DND-41 (cell line): ENCODE measurements at regions not wholly inside any gene's neighbourhood (a gene's known extent, or its start where the extent isn't known, plus 50 kb on each side); places are given as distances from the start of the nearest gene placed in this dataset.

Source experiments
- ATAC-seq: fragments of 200-7000 bp; cut with Tn5 transposase; 3 replicates; pipeline ENCODE4 v1.9.1; 2021; ENCODE audit warnings: low read depth; ENCODE audit not compliant: insufficient read depth
- DNase-seq: peaks from one replicate; pipeline ENCODE4 v3.0.0-alpha.2; 2020
- H2AFZ ChIP-seq: 2 replicates; pipeline ENCODE4 v1.6.0; 2012; ENCODE audit warnings: low read depth, low read length
- H3K27ac ChIP-seq: 2 replicates; pipeline ENCODE4 v1.5.1; 2012; ENCODE audit warnings: low read length, inconsistent platforms
- H3K27me3 ChIP-seq: fragments of 200-600 bp; sonication (generic); 2 replicates; pipeline ENCODE4 v1.6.0; 2012; ENCODE audit warnings: low read length, mild to moderate bottlenecking, inconsistent platforms; ENCODE audit not compliant: insufficient read depth, poor library complexity
- H3K36me3 ChIP-seq: 2 replicates; pipeline ENCODE4 v1.5.1; 2012; ENCODE audit warnings: low read length, inconsistent platforms; ENCODE audit not compliant: insufficient read depth
- H3K4me1 ChIP-seq: 2 replicates; pipeline ENCODE4 v1.5.1; 2012; ENCODE audit warnings: mild to moderate bottlenecking, low read length; ENCODE audit not compliant: insufficient read depth
- H3K4me2 ChIP-seq: 2 replicates; pipeline ENCODE4 v1.6.0; 2012; ENCODE audit warnings: mild to moderate bottlenecking, moderate library complexity, low read length, inconsistent platforms; ENCODE audit not compliant: insufficient read depth
- H3K4me3 ChIP-seq, 2 experiments: fragments of 200-600 bp in 1 of 2; shearing (Covaris generic) in 1 of 2; 2 replicates each; pipeline ENCODE4 v1.5.1; 2012 to 2016; ENCODE audit warnings: inconsistent platforms in 2 of 2, low read length in 2 of 2, mild to moderate bottlenecking in 2 of 2, low read depth in 1 of 2, moderate library complexity in 1 of 2
- H3K79me2 ChIP-seq: 2 replicates; pipeline ENCODE4 v1.6.0; 2012; ENCODE audit warnings: low read length, inconsistent platforms; ENCODE audit not compliant: insufficient read depth
- H3K9ac ChIP-seq: 2 replicates; pipeline ENCODE4 v1.6.0; 2012; ENCODE audit warnings: low read depth, mild to moderate bottlenecking, inconsistent platforms, low read length, moderate library complexity
- H3K9me3 ChIP-seq: 2 replicates; pipeline ENCODE4 v1.5.1; 2012; ENCODE audit warnings: low read length, moderate library complexity, mild to moderate bottlenecking, inconsistent platforms; ENCODE audit not compliant: insufficient read depth, severe bottlenecking
- H4K20me1 ChIP-seq: 2 replicates; pipeline ENCODE4 v1.6.0; 2012; ENCODE audit warnings: low read length; ENCODE audit not compliant: insufficient read depth
- EZH2 ChIP-seq: IDR thresholded peaks from 3 replicates; pipeline ENCODE4 v1.6.1; 2012; ENCODE audit warnings: borderline replicate concordance, low read depth, mild to moderate bottlenecking, moderate library complexity, low read length, inconsistent platforms; ENCODE audit not compliant: severe bottlenecking
- TF ChIP-seq, protein P1 (sequence below): IDR thresholded peaks from 2 replicates; pipeline ENCODE4 v1.5.1; 2012; ENCODE audit warnings: borderline replicate concordance, low read length, moderate library complexity, mild to moderate bottlenecking; ENCODE audit not compliant: poor library complexity, severe bottlenecking; ENCODE audit errors: extremely low read depth

DNA sequence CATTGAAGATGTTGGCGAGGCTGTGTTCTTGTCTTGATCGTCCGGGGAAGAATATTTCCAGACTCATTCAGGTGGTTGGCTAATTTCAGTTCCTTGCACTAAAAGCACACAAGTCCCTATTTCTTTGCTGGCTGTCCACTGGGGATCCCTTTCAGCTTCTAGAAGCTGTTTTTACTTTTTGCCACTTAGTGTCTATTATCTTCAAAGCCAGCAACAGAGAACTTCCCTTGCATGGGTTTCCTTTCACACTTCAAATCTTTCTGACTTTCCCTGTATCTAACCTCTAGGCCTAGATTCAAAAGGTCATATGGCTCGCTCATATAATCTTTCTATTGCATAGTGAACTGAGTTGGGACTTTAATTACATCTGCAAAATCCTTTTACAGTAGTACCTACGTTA, 215.3 kb upstream of the PCDH9 start:
- Histone ChIP-seq H2AFZ (no peak overlapping the region), H3K4me3 (no peak overlapping the region)

DNA sequence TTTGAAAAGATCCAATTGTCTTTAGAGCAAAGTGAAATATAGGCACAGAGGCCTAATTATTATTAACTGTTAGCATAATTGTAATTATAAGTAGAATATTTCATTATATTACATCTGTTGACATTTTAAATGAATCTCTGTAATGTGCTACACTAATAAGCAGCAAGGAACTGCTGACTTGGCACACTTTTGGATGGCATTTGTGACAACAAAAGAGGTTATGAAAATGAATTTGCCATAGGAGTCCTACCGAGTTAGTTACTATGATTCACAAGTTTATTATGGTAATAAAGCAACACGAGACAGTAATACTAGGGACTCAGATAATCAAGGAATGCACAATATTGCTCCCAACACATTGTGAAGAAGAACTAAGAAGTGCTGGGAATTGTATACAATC, 213.8 kb upstream of the PCDH9 start:
- H3K27me3 ChIP-seq, result no peaks in the 10 kb centered on the region
- H4K20me1 ChIP-seq, result no peaks in the 10 kb centered on the region
- no peaks in the 10 kb centered on the region for H3K9me3 ChIP-seq
- no peak overlapping the region for H3K4me3 ChIP-seq
- H3K4me1 ChIP-seq, result no peaks in the 10 kb centered on the region
- DNase-seq (no peak), ATAC-seq (no peak)
- no peak overlapping the region for H2AFZ ChIP-seq
- H3K79me2 ChIP-seq, result no peaks in the 10 kb centered on the region
- H3K9ac ChIP-seq, result no peak overlapping the region
- H3K4me2 ChIP-seq, result no peak overlapping the region
- H3K36me3 ChIP-seq, result no peaks in the 10 kb centered on the region
- TF ChIP-seq EZH2, result no peak
- TF ChIP-seq, protein P1, sequence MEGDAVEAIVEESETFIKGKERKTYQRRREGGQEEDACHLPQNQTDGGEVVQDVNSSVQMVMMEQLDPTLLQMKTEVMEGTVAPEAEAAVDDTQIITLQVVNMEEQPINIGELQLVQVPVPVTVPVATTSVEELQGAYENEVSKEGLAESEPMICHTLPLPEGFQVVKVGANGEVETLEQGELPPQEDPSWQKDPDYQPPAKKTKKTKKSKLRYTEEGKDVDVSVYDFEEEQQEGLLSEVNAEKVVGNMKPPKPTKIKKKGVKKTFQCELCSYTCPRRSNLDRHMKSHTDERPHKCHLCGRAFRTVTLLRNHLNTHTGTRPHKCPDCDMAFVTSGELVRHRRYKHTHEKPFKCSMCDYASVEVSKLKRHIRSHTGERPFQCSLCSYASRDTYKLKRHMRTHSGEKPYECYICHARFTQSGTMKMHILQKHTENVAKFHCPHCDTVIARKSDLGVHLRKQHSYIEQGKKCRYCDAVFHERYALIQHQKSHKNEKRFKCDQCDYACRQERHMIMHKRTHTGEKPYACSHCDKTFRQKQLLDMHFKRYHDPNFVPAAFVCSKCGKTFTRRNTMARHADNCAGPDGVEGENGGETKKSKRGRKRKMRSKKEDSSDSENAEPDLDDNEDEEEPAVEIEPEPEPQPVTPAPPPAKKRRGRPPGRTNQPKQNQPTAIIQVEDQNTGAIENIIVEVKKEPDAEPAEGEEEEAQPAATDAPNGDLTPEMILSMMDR, result no peak
- no peak overlapping the region for H3K27ac ChIP-seq

More for the DNA sequence above, 215.3 kb upstream of the PCDH9 start:
- Histone ChIP-seq H3K79me2 (no peaks in the 10 kb centered on the region), H3K4me2 (no peak overlapping the region), H4K20me1 (no peaks in the 10 kb centered on the region), H3K9ac (no peak overlapping the region), H3K27me3 (no peaks in the 10 kb centered on the region), H3K36me3 (no peaks in the 10 kb centered on the region), H3K4me1 (no peaks in the 10 kb centered on the region), H3K9me3 (no peaks in the 10 kb centered on the region), H3K27ac (no peak overlapping the region)
- DNase-seq (no peak), ATAC-seq (no peak)
- no peak for TF ChIP-seq EZH2
- TF ChIP-seq, protein P1, result no peak

DNA sequence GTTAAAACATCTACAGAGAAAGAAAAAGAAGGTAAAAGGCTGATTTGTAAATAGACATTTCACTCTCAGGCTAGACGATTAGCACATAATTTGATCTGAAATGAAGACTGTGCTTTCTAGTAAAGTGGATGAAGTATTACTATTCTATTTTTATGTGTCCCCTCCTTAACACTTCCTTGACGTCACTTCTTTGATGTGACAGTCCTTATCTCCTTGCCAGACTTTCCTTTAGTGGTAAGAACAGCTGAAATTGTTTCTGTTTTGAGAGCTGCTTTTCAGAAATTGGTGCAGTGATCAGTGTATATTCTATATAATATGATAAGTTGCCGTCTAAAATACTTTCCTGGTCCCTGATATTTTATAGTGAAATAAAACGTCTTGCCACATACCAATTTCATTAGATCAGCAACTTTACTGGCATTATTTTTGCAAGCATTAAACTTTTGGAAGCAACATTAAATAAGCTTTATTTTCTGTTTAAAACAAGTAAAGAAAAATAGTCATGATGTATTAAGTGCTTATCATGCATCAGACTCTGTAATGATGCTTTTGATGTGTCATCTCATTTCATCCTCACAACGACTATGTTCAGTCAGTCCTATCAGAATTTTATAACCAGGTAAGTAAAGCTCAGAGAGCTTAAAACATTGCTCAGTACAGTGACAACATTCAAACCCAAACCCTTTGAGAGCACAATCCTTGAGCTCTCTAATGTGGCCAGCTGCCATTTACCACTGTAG, 210.3 kb upstream of the PCDH9 start:
- no peak overlapping the region for H3K27ac ChIP-seq
- no peak overlapping the region for H3K4me2 ChIP-seq
- no peak overlapping the region for H2AFZ ChIP-seq
- no peak overlapping the region for H3K9ac ChIP-seq
- no peak overlapping the region for H3K4me3 ChIP-seq
- no peaks in the 10 kb centered on the region for H3K27me3 ChIP-seq
- ATAC-seq, result no peak
- H3K36me3 ChIP-seq, result no peaks in the 10 kb centered on the region
- no peaks in the 10 kb centered on the region for H4K20me1 ChIP-seq
- H3K4me1 ChIP-seq, result no peaks in the 10 kb centered on the region
- TF ChIP-seq, protein P1, result no peak
- TF ChIP-seq EZH2, result no peak
- H3K9me3 ChIP-seq, result no peaks in the 10 kb centered on the region
- no peaks in the 10 kb centered on the region for H3K79me2 ChIP-seq
- no peak for DNase-seq
